Activated CD4-positive, alpha-beta T cell treated with anti-CD3 and anti-CD28 coated beads for 48 hours (primary cell): ENCODE measurements at regions not wholly inside any gene's neighbourhood (a gene's known extent, or its start where the extent isn't known, plus 50 kb on each side); places are given as distances from the start of the nearest gene placed in this dataset.
"Not testable (repeated sequence)": the region's sequence is repeated elsewhere in the genome, so short reads cannot be mapped to it uniquely, and the experiment has no call there.

Source experiments
- DNase-seq: peaks from one replicate; pipeline ENCODE4 v3.0.0-alpha.2; 2020

DNA sequence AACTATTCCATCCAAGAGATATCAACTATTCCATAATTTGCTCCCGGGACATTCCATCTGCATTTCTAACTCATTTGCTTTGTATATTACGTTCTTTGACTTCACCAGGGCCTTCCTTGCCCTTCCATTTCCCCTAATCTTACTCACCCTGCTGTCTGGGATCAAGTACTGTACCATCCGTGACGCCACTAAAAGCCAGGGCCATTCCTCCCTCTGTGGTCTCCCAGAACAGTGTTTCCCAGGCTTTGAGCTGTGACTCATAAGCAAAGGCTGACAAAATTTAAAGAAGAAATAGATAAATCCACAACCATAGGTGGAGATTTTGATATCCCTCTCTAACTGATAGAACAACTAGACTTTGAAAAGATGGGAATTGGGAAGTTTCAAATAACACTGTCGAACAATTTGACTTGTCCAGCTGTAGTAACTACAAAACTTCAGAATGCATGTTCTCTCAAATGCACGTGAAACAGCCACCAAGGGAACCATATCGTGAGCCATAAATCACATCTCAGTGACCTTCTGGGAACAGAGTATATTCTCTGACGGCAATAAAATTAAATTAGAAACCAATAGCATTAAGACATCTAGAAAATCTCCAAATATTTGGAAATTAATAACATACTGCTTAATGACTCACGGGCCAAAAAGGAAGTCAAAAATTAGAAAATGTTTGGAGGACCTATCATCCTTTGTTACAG lies 501.0 kb downstream of the SETD4 start:
- DNase-seq, result no peak

DNA sequence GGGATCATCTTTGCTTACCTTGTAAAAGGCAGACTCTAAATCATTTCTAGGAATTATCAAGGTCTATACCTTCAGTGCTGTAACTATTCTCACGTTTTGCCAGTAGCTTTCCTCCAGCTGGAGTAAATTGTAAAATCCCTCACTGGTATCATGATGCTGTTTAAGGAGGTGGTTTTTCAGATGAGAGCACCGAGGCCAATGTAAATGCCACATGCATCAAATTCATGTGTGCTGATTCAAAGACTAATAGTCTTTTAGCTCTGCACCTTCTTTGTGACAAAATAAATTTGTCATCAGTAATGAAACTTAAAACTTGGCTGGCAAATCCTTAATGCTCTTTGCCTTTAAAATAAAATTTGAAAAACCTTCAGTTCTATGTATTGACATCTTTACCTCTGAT lies 503.8 kb downstream of the SETD4 start:
- DNase-seq, result no peak

DNA sequence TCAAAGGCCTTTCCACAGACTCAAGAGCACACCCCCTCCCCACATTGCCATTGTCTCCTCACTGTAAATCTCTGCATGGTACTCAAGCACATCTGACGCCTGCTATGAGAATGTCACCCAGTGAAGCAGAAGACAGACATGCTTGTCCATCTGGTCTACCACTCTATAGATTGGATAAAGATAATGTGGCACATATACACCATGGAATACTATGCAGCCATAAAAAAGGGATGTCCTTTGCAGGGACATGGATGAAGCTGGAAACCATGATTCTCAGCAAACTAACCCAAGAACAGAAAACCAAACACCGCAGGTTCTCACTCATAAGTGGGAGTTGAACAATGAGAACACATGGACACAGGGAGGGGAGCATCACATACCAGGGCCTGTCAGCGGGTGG lies 503.4 kb upstream of the RUNX1 start:
- DNase-seq, result not testable (repeated sequence)

DNA sequence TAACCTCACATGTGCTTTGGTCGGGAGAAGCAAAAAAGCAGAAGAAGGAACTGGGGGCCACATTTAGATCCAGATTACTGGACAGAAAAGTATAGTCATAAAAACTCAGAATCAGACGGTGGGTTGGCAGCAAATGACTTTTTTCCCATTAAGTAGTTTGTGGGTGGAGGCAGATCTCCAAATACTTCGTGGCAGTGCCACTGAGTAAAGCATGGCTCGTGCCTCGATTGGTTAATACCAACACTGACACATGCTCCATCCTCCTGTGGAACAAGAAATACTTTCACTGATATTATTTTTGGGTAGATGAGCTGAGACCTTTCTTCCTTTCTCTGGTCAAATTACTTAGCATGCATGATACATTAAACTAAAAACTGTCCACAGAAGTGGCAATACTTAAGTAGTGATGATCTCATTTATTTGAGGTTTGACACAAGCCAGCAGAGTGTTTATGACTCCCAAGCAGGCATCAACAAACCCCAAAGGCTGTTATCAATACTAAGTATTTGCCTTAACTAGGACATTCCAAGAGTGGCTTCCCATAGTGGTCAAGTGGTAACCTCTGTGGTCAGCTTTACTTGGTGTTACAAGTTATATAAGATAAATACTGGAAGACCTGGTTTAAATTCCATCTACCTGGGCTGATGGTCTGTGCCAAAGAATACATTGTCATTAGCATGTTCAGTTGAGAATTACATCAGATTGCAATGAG lies 500.0 kb upstream of the RUNX1 start:
- DNase-seq, result no peak

DNA sequence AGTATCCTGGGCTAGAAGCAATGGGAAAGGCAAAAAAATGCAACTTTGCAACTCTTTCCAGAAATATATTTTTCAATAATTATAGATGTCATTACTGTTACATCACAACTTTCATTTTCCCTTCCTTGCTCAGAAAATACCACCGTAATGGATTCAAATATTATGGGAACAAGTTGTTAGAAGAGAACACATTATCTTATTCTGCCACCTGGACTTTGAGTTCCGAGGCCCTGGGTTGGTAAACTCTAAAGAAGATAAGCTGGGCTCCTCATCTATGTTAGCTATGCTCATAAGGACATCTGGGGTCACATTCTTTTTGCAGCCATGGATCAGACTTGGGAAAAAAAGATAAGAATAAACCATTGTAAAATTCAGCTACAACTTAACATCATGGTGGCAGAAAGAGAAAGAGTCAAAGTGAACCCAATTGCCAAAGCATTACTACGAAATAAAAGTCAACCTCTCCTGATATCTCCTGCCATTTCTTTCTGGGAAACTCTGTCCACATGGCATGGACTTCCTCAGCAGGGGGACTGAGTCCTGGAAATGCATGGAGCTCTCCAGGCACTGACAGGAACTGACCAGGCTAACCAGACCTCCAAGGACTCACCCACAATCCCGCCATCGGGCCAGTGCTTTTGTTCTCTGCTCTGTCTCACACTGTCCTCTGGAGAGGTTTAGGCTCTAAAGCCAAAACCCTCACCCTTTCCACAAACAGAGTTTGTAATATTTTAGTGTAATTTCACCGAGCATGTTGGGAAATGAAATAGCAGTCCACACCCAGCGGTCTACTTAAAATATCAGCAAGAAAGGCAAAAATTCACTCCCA lies 499.1 kb upstream of the RUNX1 start:
- no peak for DNase-seq

DNA sequence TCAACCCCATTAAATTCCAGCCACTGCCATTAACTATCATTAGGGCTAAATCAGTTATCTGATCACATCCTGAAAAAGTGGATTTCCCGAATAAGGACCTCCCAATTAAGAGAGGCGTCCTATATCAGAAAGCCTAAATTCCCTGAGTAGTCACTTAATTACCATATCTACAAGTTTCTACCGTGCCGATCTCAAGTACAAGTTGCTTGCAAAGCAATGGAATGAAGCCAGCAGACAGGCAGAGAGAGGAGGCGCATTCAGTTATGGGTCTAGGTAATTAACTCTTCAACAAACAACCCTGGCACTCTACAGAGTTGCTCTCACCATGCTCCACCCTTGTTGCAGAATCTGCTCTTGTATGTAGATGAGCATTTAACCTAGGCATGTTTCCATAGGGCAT lies 494.6 kb upstream of the RUNX1 start:
- DNase-seq, result no peak

DNA sequence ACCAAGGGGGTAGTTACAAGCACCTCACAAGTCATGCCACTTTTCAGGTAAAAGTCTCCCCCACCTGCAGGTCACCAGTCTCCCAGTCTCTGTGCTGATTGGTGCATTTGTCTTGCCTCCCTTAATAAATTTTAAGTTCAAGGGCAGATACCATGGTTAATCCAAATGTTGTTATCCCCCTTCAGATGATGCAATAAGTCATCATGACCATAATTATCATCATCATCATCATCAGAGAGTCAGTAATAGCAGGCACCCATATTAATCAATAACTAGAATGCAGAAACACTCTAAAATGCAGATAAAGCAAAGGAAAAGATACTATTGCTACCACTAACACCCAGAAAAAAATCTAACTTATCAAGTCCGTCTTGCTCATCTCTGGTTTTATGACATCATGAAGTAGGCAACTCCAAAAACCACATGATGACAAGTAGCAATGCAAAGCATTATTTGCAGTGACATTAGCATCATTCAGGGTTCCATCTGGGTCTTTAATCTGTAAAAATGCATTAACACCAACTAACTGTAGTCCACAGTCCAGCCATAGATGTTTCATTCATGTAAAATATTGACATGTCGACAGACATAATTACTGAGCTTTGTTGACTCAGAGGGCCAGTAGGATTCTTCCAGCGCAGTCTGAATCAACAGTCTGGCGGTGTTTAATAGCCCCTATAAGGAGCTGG lies 492.0 kb upstream of the RUNX1 start:
- no peak for DNase-seq

DNA sequence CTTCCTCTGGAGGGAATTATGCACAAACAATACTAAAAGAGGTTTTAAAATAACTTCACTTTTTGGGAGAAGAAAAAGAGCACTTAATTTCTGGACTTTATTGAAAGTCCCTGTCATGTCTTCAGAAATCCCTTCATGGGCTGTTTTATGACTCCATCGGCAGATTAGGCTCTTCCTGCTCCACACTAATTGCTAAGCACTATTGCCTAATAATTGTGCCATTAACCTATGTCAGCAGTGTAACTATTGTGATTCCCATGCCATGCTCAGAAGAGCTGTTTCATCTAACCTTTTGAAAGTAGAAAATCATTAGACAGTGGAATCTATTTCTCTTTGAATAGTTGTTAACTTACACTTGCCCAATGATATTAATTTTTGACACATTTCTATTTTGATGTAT lies 489.3 kb upstream of the RUNX1 start:
- DNase-seq, result no peak

DNA sequence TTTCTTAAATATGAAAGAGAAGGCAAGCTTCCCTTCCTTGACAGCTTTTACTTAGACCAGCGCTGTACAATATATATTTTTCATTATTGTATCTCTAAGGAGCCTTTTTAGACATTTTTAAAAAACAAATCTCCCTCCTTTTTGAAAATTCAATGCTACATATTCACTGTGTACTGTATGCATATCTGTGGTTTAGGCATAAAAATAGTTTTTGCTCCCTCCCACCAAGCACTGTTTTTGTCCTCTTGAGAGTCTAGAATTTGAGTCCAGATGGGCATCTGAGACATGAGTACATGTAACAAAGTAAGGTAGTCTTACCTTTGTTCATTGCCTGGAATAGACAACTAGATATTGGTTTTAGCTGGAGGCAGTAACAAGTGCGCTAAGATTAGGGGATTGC lies 488.5 kb upstream of the RUNX1 start:
- DNase-seq, result no peak

DNA sequence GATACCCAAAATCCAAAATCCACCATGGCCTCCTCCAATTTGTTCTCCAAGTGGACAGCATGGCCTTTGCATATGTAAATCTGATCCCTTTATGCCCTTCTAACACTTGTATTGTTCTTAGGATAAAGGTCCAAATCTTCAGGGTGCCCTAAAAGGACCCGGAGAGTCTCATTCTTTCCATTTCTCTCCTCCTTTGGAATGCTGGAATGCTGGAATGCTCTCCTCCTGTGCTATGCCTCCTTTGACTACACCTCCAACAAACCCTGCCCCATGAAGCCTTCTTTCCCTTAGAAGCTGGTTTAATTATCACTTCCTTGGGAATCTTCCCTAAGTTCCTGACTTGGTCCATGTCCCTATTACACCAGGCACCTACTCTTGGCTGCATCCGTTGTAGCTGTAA lies 484.8 kb upstream of the RUNX1 start:
- no peak for DNase-seq

DNA sequence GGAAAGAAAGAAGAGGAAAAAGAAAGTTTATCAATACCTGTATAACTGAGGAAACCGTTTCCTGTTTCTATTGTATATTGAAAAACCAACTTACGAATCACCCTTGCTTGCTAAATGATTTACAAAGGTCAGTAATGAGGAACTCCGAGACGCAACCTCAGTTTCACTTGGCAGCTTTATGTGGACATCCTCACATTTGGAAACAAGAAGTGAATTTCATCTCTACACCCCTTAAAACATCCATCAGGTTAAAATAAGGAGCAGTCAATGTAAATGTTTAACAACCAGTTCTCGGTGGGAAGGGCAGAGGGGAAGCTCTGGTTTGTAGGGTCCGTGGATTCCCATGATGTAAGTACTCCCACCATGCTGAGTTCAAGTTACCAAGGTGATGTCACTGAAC lies 481.7 kb upstream of the RUNX1 start:
- no peak for DNase-seq

DNA sequence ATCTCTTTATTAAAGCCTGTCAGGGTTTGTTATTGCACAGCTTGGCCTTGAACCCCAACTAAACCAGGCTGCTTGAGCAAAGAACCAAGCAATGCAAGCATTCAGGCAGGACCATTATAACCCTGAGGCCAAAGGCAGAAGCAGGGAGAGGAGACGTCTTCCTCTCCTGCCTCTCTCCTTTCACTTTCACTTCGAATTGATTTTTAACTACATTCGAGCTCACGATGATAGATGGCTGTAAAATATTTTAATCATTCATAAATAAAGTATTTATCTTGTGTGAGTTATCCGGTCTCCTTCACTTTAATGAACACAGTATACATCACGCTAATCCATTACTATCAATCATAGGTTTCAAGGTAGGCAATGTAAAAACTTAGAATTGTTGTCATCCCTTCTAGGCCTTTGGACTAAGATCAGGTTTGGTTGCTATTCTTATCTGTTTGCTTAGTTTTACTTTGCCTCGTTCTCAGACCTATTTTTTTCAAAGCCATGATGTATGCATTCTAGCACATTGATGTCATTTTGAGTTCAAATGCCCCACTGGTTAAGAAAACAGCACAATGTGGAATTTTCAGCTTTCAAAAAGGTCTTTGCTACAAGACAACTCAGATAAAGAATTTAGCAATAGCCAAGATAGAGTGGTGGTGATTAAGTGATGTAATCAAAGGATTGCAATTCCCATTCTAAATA lies 480.2 kb upstream of the RUNX1 start:
- no peak for DNase-seq

DNA sequence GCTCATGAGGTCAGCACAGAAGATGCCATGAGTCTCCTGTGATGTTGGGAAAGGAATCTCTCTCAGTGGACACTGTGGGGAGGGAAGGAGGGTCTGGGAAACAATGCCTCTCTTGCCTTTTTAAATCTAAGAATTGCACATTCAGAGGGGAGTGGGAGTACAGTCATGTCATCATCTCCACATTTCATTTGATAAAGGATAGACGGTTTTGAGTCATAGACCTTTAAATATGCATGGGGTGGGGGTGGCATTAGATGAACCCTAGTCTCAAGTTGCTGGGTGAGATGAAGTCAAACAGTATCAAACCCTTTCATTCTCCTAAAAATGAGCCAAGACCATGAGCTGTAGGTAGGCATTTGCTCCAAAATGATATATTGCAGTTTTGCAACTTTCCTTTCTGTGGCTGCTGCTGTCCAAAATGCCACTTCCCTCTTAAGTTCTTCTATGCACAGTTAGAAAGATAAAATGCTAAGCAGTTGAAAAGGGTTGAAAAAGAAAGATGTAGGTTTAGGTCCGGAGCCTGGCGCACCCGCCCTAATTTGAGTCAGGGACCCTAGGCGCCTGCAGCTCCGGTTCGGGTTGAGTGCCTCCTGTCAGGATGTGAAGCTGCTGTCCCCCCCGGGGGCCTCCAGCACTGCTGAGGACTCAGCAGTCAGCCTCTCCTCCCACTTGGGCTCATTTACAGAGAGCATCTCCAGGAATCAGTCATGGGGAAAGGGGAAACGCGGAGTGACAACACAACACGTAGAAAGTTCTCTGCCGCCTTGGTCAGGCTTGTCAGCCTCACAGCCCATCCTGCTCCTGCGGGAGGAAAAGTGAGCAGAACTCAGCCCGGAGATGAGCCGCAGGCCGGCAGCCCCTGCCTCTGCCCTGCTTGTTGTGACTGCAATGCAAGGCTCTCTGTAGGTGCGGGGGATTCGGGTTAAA lies 479.3 kb upstream of the RUNX1 start:
- DNase-seq, result peak; percentile 69

DNA sequence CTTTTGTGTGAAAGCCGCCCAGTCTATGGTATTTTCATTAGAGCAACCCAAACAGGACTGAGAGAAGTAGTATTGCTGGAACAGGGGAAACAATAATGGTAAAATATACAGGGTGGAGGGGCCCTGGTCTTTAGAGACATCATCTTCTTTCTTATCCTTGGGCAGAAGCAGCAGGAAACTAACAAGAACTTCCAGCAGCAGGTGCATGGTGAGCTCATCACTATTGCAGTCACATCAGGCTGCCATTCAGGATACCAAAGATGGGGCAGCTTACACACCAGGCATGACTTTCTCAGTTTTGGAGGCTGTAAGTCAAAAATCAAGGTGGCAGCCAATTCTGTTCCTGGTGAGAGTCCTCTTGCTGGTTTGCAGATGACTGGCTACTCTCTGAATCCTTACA lies 478.3 kb upstream of the RUNX1 start:
- DNase-seq, result no peak

DNA sequence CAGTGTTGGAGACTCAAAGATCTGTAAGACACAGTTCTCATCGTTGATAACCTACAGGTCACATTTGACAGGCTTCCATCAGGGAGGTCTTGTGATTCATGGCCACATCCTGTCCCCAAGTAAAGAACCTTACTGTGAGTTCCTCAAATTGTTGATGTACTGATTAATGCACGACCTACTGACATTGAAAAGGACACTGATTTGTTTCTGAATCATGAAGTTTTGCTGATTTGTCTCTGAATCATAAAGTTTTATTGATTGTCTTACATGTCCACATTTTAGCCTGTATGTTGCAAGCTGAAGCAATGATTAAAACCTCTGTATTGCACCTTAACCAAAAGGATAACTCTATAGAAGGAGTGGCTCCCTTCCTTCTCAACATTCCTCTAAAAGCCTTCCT lies 476.3 kb upstream of the RUNX1 start:
- DNase-seq, result no peak

DNA sequence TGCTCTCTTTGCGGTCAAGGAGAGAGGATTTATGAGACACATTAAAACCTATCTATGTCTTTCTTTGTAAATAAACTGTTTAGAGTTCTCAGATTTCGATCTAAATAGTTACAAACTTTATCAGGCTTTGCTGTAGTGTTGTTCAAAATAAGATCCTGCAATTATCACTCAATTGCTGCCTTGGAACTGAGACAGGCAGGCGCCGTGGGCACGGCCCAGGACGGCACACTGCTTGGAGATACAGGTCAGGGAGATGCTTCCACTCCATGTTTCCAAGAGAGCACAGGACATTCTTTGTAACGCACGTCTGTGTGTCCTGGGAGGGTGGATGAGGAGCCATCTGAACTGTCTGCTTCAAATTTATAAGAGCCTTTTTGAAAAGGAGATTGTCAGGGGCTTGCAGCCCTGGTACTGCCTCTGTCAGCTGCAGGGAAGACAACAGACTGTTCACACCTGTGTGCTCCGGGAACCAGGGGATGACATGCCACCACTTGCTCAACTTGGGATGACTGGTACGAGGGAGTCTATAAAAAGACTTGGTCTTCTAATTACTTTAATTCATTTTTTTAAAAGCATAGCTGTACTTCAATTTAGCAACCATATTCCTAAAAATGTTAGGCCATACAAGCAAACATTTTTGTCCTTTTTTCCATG lies 472.9 kb upstream of the RUNX1 start:
- no peak for DNase-seq

DNA sequence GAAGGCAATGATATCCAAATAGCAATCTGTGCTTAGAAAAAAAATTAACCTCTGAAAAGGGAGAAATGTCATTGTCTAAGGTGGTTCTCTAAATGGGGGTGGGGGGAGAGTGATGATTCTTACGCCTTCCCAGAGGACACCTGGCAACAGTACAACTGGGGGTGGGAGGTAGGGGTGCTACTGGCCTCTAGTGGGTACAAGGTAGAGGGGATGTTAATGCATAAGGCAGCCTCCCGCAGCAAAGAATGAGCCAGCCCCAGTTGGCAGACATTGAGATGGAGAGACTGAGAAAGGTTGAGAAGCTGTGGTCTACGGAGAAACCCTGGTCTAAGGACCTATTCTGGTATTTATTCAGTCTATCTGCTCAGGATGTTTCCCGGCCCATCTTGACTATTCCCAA lies 472.2 kb upstream of the RUNX1 start:
- DNase-seq, result no peak

DNA sequence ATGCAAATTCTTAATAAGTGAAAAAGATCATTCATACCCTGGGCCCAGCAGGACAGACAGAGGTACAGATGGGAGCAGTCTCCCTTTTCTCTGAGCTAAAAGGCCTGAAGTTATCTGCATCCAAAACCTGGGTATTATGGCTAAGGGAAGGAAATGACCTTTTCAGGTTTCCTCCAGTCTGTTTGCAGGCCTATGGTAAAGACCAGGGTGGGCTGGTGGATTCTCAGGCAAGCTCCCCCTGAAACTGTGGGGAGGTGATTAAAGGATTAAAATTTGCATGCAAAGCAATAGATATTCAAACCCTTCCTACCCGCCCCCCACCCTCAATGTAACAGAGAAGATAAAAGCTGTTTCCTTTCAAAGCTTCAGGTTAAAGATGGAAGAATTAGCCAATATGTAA lies 471.8 kb upstream of the RUNX1 start:
- DNase-seq, result no peak

DNA sequence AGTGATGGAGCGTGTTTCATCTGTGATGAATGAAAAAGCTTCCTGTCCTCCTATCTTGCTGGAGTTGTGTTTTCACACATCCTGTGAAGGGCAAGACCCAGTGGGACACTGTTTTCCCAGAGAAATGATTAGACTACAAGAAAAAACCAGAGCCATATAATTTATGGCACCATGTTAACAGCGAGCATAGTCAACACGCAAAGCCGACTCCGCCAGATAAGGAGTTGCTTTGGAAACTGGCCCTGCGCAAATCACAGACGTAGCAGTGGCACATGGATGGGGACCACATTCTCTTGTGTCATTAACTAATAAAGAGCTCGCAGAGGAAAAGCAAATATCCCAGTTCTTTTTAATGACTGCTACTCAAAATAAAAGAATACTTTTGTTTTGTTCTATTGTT lies 471.2 kb upstream of the RUNX1 start:
- no peak for DNase-seq

DNA sequence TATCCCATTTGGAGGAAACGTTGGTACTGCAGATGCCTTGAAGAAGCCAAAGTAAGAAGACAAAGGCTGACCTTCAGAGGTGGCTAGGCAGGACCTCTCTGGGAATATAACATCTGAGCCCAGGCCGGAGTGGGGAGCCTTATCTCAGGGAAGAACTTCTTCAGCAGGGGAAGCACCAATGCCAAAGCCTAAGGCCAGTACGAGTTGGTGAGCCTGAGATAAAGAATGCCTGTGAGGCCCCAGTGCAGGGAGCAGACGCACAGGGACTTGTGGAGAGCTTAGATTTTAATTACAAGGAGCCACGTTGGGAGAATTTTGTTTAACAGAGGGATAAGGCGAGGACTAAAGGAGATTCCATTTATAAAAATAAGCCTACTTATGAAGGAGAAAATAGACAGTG lies 468.8 kb upstream of the RUNX1 start:
- DNase-seq, result no peak

DNA sequence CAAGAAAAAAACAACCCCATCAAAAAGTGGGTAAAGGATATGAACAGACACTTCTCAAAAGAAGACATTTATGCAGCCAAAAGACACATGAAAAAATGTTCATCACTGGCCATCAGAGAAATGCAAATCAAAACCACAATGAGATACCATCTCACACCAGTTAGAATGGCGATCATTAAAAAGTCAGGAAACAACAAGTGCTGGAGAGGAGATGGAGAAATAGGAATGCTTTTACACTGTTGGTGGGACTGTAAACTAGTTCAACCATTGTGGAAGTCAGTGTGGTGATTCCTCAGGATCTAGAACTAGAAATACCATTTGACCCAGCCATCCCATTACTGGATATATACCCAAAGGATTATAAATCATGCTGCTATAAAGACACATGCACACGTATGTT lies 467.2 kb upstream of the RUNX1 start:
- not testable (repeated sequence) for DNase-seq
